ENCODE measurements at regions not wholly inside any gene's neighbourhood (a gene's known extent, or its start where the extent isn't known, plus 50 kb on each side); places are given as distances from the start of the nearest gene placed in this dataset. TPM values are rescaled to one million over a fixed set of nuclear protein-coding genes. Genes with fewer than 3 reads are reported as not detected.

DNA sequence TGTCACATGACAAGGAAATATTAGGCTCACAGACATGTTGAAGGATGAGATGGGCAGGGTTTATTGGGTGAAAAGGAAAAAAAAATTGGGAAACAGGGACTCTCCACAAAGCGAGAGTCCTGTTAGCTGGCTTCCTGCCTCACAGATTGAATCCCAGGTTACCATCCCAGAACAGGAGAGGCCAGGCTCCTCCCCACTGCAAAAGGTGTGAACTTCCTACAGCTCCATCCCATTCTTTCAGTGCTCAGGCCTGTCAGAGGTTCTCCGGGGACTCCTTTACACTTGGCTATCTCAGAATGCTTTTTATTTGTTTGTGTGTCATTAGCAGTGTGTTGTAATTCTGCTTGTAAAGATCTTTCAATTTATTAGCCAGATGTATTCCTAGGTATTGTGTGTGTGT, 115.1 kb downstream of the ADTRP start:
- no peak overlapping the region for H2AFZ ChIP-seq (replicated peaks; ENCODE audit: low read length, poor library complexity)
- in situ Hi-C loops (cut with MboI; ENCODE audit: low sequenced_read_pairs): no loop called here
- H4K20me1 ChIP-seq (ENCODE audit: insufficient read depth, low read length): no peaks in the 10 kb centered on the region
- no peak overlapping the region for H3K9ac ChIP-seq (ENCODE audit: low read depth, low read length)
- no peak overlapping the region for H3K27ac ChIP-seq (ENCODE audit: insufficient read depth, low read length)
- no peak overlapping the region for H3K14ac ChIP-seq (replicated peaks; ENCODE audit: low read depth, low read length)
- ChIA-PET POLR2A (ENCODE audit: unreplicated experiment) (no interaction called here), CTCF (interaction anchor here (0.6 kb wide), 1 partner anchor 225 kb away, joined by 3 read pairs; no protein-coding TSS in a partner anchor)
- no peak overlapping the region for H2BK5ac ChIP-seq (ENCODE audit: low read depth, low read length, poor library complexity, severe bottlenecking)
- dilution Hi-C loops (cut with HindIII; ENCODE audit: low sequenced_read_pairs, unreplicated experiment): no loop called here
- H3K56ac ChIP-seq (ENCODE audit: extremely low read depth, insufficient read depth, low read length): no peak overlapping the region
- no peak overlapping the region for H4K8ac ChIP-seq (ENCODE audit: low read depth in 2 of 2, low read length in 2 of 2)
- no peak overlapping the region for H2BK120ac ChIP-seq (ENCODE audit: low read depth, low read length)
- H4K5ac ChIP-seq (ENCODE audit: low read depth, low read length): no peak overlapping the region
- H3K9me3 ChIP-seq (ENCODE audit: control insufficient read depth, insufficient read depth, low read length): no peaks in the 10 kb centered on the region
- H3K23ac ChIP-seq (ENCODE audit: low read depth, low read length): no peak overlapping the region
- H2BK20ac ChIP-seq (ENCODE audit: low read depth, low read length): no peak overlapping the region
- no CpG with 5 or more reads among the region's 2 CpGs for WGBS, 2 experiments (ENCODE audit: extremely low coverage in 2 of 2, insufficient read length in 1 of 2)
- BruUV-seq (replicated peaks): no TSS peak
- DNase-seq (no peak), ATAC-seq (ENCODE audit: low read depth) (no peak)
- no peak overlapping the region for H3K4ac ChIP-seq (ENCODE audit: low read depth, low read length)
- H3K27me3 ChIP-seq (ENCODE audit: control insufficient read depth, insufficient read depth, low read length): no peaks in the 10 kb centered on the region
- H2BK15ac ChIP-seq (ENCODE audit: low read depth, low read length): no peak overlapping the region
- H3K4me1 ChIP-seq (ENCODE audit: control insufficient read depth, insufficient read depth, low read length): no peaks in the 10 kb centered on the region
- no peaks in the 10 kb centered on the region for H3K36me3 ChIP-seq (ENCODE audit: control insufficient read depth, insufficient read depth, low read length)
- H4K91ac ChIP-seq (ENCODE audit: insufficient read depth, low read depth, low read length): no peak overlapping the region
- no peak overlapping the region for H2AK5ac ChIP-seq (ENCODE audit: low read depth, low read length)
- H2AK9ac ChIP-seq (replicated peaks; ENCODE audit: low read depth, low read length, poor library complexity): no peak overlapping the region
- H3K79me1 ChIP-seq (ENCODE audit: low read depth in 1 of 2, low read length in 2 of 2): no peaks in the 10 kb centered on the region
- no peaks in the 10 kb centered on the region for H3K9me1 ChIP-seq (ENCODE audit: insufficient read depth, low read length)
- intact Hi-C loops (cut with micrococcal nuclease): no loop called here
- no peak overlapping the region for H3K4me2 ChIP-seq (ENCODE audit: low read depth, low read length)
- H3K4me3 ChIP-seq (ENCODE audit: insufficient read depth, low read depth, low read length): no peak overlapping the region
- TF ChIP-seq MAFK (IDR thresholded peaks at IDR 0.05; ENCODE audit: low read depth, low read length) (no peak), FOS (IDR thresholded peaks at IDR 0.05; ENCODE audit: low read depth, low read length) (no peak), RCOR1 (IDR thresholded peaks at IDR 0.05; ENCODE audit: insufficient replicate concordance, low read length) (no peak), CEBPB (IDR thresholded peaks at IDR 0.05; ENCODE audit: low read depth, low read length) (no peak), POLR2A (IDR thresholded peaks at IDR 0.05; ENCODE audit: low read depth, low read length) (no peak), CHD1 (IDR thresholded peaks at IDR 0.05; ENCODE audit: low read depth, low read length) (no peak), MAZ (IDR thresholded peaks at IDR 0.05; ENCODE audit: borderline replicate concordance, low read depth, low read length) (no peak), RFX5 (IDR thresholded peaks at IDR 0.05; ENCODE audit: low read depth, low read length) (no peak), NFE2L2 (IDR thresholded peaks at IDR 0.05; ENCODE audit: low read depth, low read length) (no peak)
- TF ChIP-seq, protein P1, sequence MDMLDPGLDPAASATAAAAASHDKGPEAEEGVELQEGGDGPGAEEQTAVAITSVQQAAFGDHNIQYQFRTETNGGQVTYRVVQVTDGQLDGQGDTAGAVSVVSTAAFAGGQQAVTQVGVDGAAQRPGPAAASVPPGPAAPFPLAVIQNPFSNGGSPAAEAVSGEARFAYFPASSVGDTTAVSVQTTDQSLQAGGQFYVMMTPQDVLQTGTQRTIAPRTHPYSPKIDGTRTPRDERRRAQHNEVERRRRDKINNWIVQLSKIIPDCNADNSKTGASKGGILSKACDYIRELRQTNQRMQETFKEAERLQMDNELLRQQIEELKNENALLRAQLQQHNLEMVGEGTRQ (IDR thresholded peaks at IDR 0.05; ENCODE audit: low read depth, low read length): no peak
- H3K18ac ChIP-seq (ENCODE audit: low read depth, low read length): no peak overlapping the region

Small RNA genes in the stretch of these regions (microRNA-seq; reads per million reads assigned to microRNA genes)
- not detected for gene RF00017 (ENCODE audit: insufficient read depth, insufficient read length)

Small RNA genes in the stretch of these regions (small RNA-seq; reads per million reads assigned to genes)
- gene RF00017: 0 reads per million in 5 experiments
